GM12864 (cell line): ENCODE measurements at regions not wholly inside any gene's neighbourhood (a gene's known extent, or its start where the extent isn't known, plus 50 kb on each side); places are given as distances from the start of the nearest gene placed in this dataset.

Experiments used
- DNase-seq: peaks from one replicate; pipeline ENCODE4 v3.0.0-alpha.2; 2011; ENCODE audit warnings: low read depth
- H3K4me3 ChIP-seq: 2 replicates; pipeline ENCODE4 v1.5.1; 2011; ENCODE audit warnings: mild to moderate bottlenecking, low read depth, low read length, control low read depth
- CTCF ChIP-seq: IDR thresholded peaks from 2 replicates; pipeline ENCODE4 v1.5.1; 2011; ENCODE audit warnings: low read depth, mild to moderate bottlenecking, moderate library complexity, low read length, control low read depth, inconsistent platforms; ENCODE audit errors: missing control alignments

DNA sequence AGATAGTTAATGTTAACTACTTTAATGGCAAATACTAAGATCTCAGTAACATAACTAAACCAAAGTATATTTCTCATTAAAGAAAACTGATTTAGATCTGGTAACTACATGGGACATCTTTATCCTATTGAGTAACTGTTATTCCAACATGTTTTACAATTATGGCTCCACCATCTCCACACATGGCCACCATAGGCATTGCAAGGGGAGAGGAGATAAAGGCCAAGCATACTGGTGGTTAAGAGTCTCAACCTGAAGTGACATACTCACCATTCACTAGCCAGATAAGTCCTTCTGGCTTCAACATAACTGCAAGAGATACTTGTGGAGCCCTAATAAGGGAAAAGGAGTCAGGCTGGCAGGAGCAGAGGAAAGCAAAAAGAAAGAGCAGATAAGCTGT is 1586.4 kb upstream of the SPRY2 start:
- TF ChIP-seq CTCF, result no peak
- no peak for DNase-seq

GRCh38 chr13:81917810-81918209 is 1576.9 kb upstream of the SPRY2 start:
- no peak for TF ChIP-seq CTCF
- DNase-seq, result no peak
- H3K4me3 ChIP-seq, result no peak overlapping the region

More for the DNA sequence above, 1586.4 kb upstream of the SPRY2 start:
- H3K4me3 ChIP-seq, result no peak overlapping the region

DNA sequence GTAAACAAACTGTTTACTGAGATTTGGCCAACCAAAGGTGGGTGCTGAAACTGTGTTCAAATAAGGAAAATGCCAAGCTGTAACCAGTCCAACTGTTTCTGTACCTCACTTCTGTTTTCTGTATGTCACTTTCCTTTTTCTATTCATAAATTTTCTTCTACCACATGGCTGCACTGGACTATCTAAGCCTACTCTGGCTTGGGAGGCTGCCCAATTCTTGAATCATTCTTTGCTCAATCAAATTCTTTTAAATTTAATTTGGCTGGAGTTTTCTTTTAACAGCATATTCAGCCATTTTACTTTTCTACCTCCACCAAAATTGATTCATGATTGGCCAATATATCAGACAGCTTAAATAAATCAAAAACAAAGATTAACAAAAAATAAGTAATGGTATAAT is 1575.5 kb upstream of the SPRY2 start:
- TF ChIP-seq CTCF, result no peak
- no peak for DNase-seq
- H3K4me3 ChIP-seq, result no peak overlapping the region

- DNase-seq, result no peak
- no peak for TF ChIP-seq CTCF
- H3K4me3 ChIP-seq, result no peak overlapping the region
Measured at GRCh38 chr13:81907787-81908372, 1567.0 kb upstream of the SPRY2 start.

GRCh38 chr13:81888855-81889254 is 1547.9 kb upstream of the SPRY2 start:
- H3K4me3 ChIP-seq, result no peak overlapping the region
- no peak for TF ChIP-seq CTCF
- no peak for DNase-seq

DNA sequence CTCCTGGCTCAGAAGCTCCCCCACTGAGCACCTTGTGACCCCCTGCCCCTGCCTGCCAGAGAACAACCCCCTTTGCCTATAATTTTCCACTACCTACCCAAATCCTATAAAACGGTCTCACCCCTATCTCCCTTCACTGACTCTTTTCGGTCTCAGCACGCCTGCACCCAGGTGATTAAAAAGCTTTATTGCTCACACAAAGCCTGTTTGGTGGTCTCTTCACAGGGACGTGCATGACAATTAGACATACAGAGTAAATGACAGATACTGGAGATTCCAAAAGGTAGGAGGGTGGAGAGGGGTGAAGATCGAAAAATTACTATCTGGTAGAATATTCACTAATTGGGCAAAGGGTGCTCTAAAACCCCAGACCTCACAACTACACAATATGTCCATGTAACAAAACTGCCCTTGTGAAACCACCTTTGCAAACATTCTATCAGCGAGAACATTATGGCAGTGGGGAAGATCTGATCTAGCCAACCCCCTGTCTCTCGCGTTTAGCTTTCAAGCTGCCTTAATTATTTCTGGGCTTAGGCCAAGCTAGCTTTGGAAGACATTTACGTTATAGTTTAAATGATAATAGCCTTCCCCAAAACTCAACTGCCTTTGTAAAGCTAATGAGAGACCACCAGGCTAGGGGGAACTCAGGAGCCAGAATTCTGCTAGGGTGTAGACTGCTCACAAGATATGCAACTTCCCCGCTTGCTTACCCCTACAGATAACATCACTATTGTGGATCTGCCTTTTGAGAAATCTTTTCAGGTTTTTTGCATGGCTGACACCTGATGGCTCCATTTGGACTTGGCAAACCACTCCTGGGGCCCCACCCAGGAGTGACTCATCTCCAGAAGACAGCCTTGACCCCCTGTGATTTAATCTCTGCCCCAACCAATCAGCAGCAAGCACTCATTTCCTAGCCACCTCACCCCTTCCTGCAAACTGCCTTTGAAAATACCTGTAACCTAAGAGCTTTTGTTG is 1534.0 kb upstream of the SPRY2 start:
- no peak for TF ChIP-seq CTCF
- no peak for DNase-seq
- H3K4me3 ChIP-seq, result no peak overlapping the region

DNA sequence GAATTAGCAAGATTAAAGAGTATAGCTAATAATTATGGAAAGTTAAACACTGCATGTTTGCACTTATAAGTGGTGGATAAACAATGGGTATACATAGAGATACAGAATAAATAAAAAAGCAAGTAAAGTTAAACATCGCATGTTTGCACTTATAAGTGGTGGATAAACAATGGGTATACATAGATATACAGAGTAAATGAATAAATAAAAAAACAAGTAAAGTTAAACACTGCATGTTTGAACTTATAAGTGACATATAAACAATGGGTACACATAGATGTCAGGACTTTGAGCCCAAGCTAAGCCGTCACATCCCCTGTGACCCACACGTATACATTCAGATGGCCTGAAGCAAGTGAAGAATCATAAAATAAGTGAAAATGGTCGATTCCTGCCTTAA is 1533.3 kb upstream of the SPRY2 start:
- H3K4me3 ChIP-seq, result no peak overlapping the region
- no peak for DNase-seq
- TF ChIP-seq CTCF, result no peak
